Liver (tissue), 3 donors: ENCODE measurements at regions not wholly inside any gene's neighbourhood (a gene's known extent, or its start where the extent isn't known, plus 50 kb on each side); places are given as distances from the start of the nearest gene placed in this dataset.

Experiments
- ATF3 ChIP-seq: IDR thresholded peaks from 2 replicates; pipeline ENCODE4 v1.6.1; 2016; ENCODE audit warnings: antibody characterized with exemption
- CTCF ChIP-seq: fragments of 150-350 bp; IDR thresholded peaks from 2 replicates; pipeline ENCODE4 v1.5.1; 2017; ENCODE audit warnings: improper control_type of control experiment, low read depth, low read length; ENCODE audit not compliant: missing input control
- EGR1 ChIP-seq, 2 donors: IDR thresholded peaks; 2 replicates each; pipeline ENCODE4 v1.6.1; 2016 to 2018; ENCODE audit warnings: antibody characterized with exemption in 2 of 2, low read depth in 2 of 2
- GABPA ChIP-seq, 2 donors: IDR thresholded peaks in 1 of 2; conservative IDR thresholded peaks in 1 of 2; 2 replicates each; pipeline ENCODE4 v1.6.1; 2016; ENCODE audit warnings: antibody characterized with exemption in 2 of 2, mild to moderate bottlenecking in 1 of 2, moderate library complexity in 1 of 2
- HNF4A ChIP-seq, 2 donors: conservative IDR thresholded peaks; 2 replicates each; pipeline ENCODE4 v1.6.1; 2016; ENCODE audit warnings: antibody characterized with exemption in 2 of 2, mild to moderate bottlenecking in 2 of 2
- MAX ChIP-seq: IDR thresholded peaks from 2 replicates; pipeline ENCODE4 v1.6.1; 2016; ENCODE audit warnings: antibody characterized with exemption
- NR2F2 ChIP-seq: IDR thresholded peaks from 2 replicates; pipeline ENCODE4 v1.6.1; 2016; ENCODE audit warnings: antibody characterized with exemption
- RAD21 ChIP-seq, 2 donors: IDR thresholded peaks; 2 replicates each; pipeline ENCODE4 v1.6.1; 2016; ENCODE audit warnings: antibody characterized with exemption in 2 of 2, mild to moderate bottlenecking in 2 of 2
- REST ChIP-seq: IDR thresholded peaks from 2 replicates; pipeline ENCODE4 v1.6.1; 2016; ENCODE audit warnings: antibody characterized with exemption, mild to moderate bottlenecking
- SP1 ChIP-seq: IDR thresholded peaks from 2 replicates; pipeline ENCODE4 v1.6.1; 2018; ENCODE audit warnings: antibody characterized with exemption, mild to moderate bottlenecking
- TAF1 ChIP-seq: conservative IDR thresholded peaks from 2 replicates; pipeline ENCODE4 v1.6.1; 2016; ENCODE audit warnings: antibody characterized with exemption, mild to moderate bottlenecking
- YY1 ChIP-seq: IDR thresholded peaks from 2 replicates; pipeline ENCODE4 v1.6.1; 2016; ENCODE audit warnings: antibody characterized with exemption, mild to moderate bottlenecking
- donor health status: healthy.
- donor health status: healthy.

GRCh38 chr1:42075179-42075578 is 78.0 kb upstream of the GUCA2B start:
- TF ChIP-seq CTCF, result no peak
- TF ChIP-seq REST, result no peak
- no peak for TF ChIP-seq SP1
- TF ChIP-seq RAD21 (IDR thresholded peaks at IDR 0.05), result no peak
- no peak for TF ChIP-seq GABPA (IDR thresholded peaks at IDR 0.05 in 1 of 2, conservative IDR thresholded peaks at IDR 0.05 in 1 of 2)
- TF ChIP-seq YY1, result no peak
- no peak for TF ChIP-seq TAF1
- no peak for TF ChIP-seq NR2F2
- TF ChIP-seq EGR1 (IDR thresholded peaks at IDR 0.05; ENCODE audit: low read depth in 2 of 2), result no peak
- TF ChIP-seq HNF4A (conservative IDR thresholded peaks at IDR 0.05), result no peak
- TF ChIP-seq MAX, result no peak
- TF ChIP-seq ATF3, result no peak
